ENCODE measurements at regions not wholly inside any gene's neighbourhood (a gene's known extent, or its start where the extent isn't known, plus 50 kb on each side); places are given as distances from the start of the nearest gene placed in this dataset.

DNA sequence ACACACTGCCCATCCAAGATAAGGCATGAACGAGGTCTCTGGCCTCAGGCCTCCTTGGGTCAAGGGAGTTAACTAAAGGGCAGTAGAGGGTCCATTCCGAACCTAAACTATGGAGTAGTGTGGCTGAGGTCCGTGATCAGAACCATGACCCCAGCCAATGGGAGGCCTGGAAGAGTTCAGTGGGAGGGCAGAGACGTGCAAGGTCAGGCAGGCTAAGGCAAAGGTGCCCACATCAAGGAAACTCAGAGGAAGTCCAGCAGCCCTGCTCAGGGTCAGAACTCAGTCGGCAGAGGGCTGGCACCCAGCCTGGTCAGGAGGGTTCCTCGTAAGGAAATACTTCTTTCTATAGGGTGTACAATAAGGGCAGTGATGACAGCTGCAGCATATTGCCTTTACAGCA lies 152.2 kb downstream of the SOD2 start:
- TF ChIP-seq, protein P1, sequence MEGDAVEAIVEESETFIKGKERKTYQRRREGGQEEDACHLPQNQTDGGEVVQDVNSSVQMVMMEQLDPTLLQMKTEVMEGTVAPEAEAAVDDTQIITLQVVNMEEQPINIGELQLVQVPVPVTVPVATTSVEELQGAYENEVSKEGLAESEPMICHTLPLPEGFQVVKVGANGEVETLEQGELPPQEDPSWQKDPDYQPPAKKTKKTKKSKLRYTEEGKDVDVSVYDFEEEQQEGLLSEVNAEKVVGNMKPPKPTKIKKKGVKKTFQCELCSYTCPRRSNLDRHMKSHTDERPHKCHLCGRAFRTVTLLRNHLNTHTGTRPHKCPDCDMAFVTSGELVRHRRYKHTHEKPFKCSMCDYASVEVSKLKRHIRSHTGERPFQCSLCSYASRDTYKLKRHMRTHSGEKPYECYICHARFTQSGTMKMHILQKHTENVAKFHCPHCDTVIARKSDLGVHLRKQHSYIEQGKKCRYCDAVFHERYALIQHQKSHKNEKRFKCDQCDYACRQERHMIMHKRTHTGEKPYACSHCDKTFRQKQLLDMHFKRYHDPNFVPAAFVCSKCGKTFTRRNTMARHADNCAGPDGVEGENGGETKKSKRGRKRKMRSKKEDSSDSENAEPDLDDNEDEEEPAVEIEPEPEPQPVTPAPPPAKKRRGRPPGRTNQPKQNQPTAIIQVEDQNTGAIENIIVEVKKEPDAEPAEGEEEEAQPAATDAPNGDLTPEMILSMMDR (IDR thresholded peaks at IDR 0.05): no peak
- TF ChIP-seq POLR2A (IDR thresholded peaks at IDR 0.05) (no peak), EP300 (IDR thresholded peaks at IDR 0.05) (no peak)

Data from tibial nerve (tissue), 4 donors.